ENCODE measurements at regions not wholly inside any gene's neighbourhood (a gene's known extent, or its start where the extent isn't known, plus 50 kb on each side); places are given as distances from the start of the nearest gene placed in this dataset.

GRCh38 chr3:68033867-68034266 is 379.5 kb upstream of the SUCLG2 start:
- Mint-ChIP-seq H3K4me1 (ENCODE audit: low read depth) (no peaks in the 10 kb centered on the region), H3K36me3 (ENCODE audit: insufficient read depth) (no peaks in the 10 kb centered on the region), H3K27ac (no peak overlapping the region), H3K27me3 (peaks cover 10% of the 10 kb centered on the region), H3K9me3 (ENCODE audit: low read depth) (no peaks in the 10 kb centered on the region), H3K4me3 (ENCODE audit: low read depth) (no peak overlapping the region)
- no peak for TF ChIP-seq CTCF (IDR thresholded peaks at IDR 0.05; ENCODE audit: unreplicated experiment)
- no peak for DNase-seq (ENCODE audit: low spot score, unreplicated experiment)

GRCh38 chr3:68032209-68032608 is 377.8 kb upstream of the SUCLG2 start:
- DNase-seq (ENCODE audit: low spot score, unreplicated experiment), result no peak
- no peaks in the 10 kb centered on the region for H3K4me1 Mint-ChIP-seq (ENCODE audit: low read depth)
- H3K27ac Mint-ChIP-seq, result no peak overlapping the region
- H3K27me3 Mint-ChIP-seq, result peaks cover 10% of the 10 kb centered on the region
- TF ChIP-seq CTCF (IDR thresholded peaks at IDR 0.05; ENCODE audit: unreplicated experiment), result no peak
- no peak overlapping the region for H3K4me3 Mint-ChIP-seq (ENCODE audit: low read depth)
- no peaks in the 10 kb centered on the region for H3K36me3 Mint-ChIP-seq (ENCODE audit: insufficient read depth)
- H3K9me3 Mint-ChIP-seq (ENCODE audit: low read depth), result no peaks in the 10 kb centered on the region

DNA sequence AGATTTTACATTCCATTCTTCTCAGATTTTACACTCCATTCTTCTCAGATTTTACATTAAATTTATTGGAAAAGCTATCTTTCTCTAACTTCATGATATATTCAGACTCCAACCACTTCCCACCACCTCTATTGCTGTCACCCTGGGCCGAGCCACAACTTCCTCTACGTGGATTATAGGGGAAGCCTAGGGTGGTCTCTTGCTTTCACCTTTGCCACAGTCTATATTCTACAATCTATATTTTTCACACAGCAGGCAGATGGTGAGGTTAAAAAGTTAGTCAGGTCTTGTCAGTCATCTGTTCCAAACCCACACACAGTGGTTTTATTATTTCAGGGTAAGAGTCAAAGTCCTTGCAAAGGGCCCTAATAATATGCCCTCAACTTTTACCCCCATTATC is 370.8 kb upstream of the SUCLG2 start:
- no peak overlapping the region for H3K4me3 Mint-ChIP-seq (ENCODE audit: low read depth)
- no peaks in the 10 kb centered on the region for H3K9me3 Mint-ChIP-seq (ENCODE audit: low read depth)
- no peak overlapping the region for H3K27ac Mint-ChIP-seq
- TF ChIP-seq CTCF (IDR thresholded peaks at IDR 0.05; ENCODE audit: unreplicated experiment), result no peak
- H3K27me3 Mint-ChIP-seq, result no peaks in the 10 kb centered on the region
- no peaks in the 10 kb centered on the region for H3K36me3 Mint-ChIP-seq (ENCODE audit: insufficient read depth)
- H3K4me1 Mint-ChIP-seq (ENCODE audit: low read depth), result no peaks in the 10 kb centered on the region
- DNase-seq (ENCODE audit: low spot score, unreplicated experiment), result no peak

DNA sequence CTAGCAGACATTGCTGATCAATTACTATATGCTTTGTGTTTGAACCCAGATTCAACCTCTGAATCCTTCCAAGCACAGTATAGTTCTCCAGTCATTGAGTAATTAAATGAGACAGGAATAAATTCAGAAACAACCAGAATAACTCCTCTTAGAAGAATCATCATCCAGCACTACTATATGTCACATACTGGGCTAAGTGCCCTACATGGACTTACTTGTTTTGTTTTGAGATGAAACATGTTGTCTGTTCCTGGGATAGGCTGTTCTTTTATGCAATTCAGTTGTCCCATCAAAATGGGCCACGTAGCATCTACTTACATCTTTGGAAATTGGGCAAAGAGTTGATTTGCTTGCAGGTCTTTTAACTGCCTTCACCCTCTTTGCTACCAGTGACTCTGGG is 365.5 kb upstream of the SUCLG2 start:
- no peak overlapping the region for H3K4me3 Mint-ChIP-seq (ENCODE audit: low read depth)
- H3K27me3 Mint-ChIP-seq, result no peaks in the 10 kb centered on the region
- H3K36me3 Mint-ChIP-seq (ENCODE audit: insufficient read depth), result no peaks in the 10 kb centered on the region
- H3K9me3 Mint-ChIP-seq (ENCODE audit: low read depth), result no peaks in the 10 kb centered on the region
- TF ChIP-seq CTCF (IDR thresholded peaks at IDR 0.05; ENCODE audit: unreplicated experiment), result no peak
- DNase-seq (ENCODE audit: low spot score, unreplicated experiment), result no peak
- no peaks in the 10 kb centered on the region for H3K4me1 Mint-ChIP-seq (ENCODE audit: low read depth)
- H3K27ac Mint-ChIP-seq, result no peak overlapping the region

- no peak overlapping the region for H3K27ac Mint-ChIP-seq
- no peaks in the 10 kb centered on the region for H3K27me3 Mint-ChIP-seq
- H3K9me3 Mint-ChIP-seq (ENCODE audit: low read depth), result no peaks in the 10 kb centered on the region
- DNase-seq (ENCODE audit: low spot score, unreplicated experiment), result no peak
- no peak for TF ChIP-seq CTCF (IDR thresholded peaks at IDR 0.05; ENCODE audit: unreplicated experiment)
- H3K4me3 Mint-ChIP-seq (ENCODE audit: low read depth), result no peak overlapping the region
- no peaks in the 10 kb centered on the region for H3K36me3 Mint-ChIP-seq (ENCODE audit: insufficient read depth)
- no peaks in the 10 kb centered on the region for H3K4me1 Mint-ChIP-seq (ENCODE audit: low read depth)
These were observed 363.9 kb upstream of the SUCLG2 start for GRCh38 chr3:68018275-68018674.
